UCSD-AML1 (cell line): ENCODE measurements at regions not wholly inside any gene's neighbourhood (a gene's known extent, or its start where the extent isn't known, plus 50 kb on each side); places are given as distances from the start of the nearest gene placed in this dataset.
"Not testable (repeated sequence)": the region's sequence is repeated elsewhere in the genome, so short reads cannot be mapped to it uniquely, and the experiment has no call there.

Source experiments
- DNase-seq: peaks from one replicate; lab custom pipeline; 2025; ENCODE audit not compliant: unreplicated experiment; lab: John Stamatoyannopoulos, UW

DNA sequence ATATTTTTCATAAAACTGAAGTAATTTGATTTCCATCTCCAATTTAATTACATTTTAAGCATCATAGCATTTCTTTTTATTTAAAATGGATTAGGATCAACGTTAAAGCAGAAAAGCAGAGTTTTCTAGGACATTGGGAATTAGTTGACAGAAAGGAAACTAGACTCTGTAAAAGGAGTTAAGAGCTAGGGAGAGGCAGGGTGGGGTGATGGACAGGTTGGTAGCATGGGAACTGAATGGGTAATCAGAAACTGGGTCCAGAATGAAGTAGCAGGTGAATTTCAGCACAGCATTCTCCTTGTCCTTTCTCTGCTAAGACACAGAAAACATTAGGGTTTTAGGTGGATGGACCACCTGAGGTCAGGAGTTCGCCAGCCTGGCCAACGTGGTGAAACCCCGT is 97.6 kb downstream of the ANAPC4 start:
- no peak for DNase-seq

DNA sequence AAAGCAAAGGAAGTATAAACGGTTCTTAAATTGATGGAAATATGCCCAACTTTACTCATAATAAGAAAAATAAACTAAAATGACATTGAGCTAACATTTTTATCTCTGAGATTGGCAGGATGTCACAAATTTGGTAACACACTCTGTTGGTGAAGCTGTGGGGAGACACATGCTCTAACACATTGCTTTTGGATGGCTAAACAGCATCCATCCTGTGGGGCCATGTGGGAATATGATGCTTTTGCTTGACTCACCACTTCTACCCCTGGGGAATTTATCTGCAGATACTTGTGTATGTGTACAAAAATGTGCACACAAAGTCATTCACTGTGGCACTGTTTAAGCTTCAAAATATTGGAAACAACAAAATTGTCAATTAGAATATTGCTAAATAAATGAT is 100.2 kb downstream of the ANAPC4 start:
- DNase-seq = no peak

DNA sequence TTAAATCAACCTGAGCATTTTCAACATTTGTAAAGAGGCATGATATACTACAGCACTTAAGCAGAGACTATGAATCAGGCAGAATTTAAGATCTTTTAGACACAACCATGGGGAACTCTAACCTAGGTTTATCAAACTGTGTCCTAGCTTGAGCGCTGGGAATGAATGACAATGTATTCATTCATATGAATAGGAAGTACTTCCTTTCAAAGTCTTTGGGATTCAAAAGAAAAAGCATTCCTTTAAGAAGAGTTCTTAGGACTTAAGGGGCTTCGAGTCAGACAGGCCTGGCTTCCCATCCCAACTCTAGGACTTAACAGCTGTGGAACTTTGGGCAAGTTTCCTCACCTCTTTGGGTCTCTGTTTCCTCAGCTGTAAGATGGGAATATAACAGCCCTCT is 104.6 kb downstream of the ANAPC4 start:
- no peak for DNase-seq

DNA sequence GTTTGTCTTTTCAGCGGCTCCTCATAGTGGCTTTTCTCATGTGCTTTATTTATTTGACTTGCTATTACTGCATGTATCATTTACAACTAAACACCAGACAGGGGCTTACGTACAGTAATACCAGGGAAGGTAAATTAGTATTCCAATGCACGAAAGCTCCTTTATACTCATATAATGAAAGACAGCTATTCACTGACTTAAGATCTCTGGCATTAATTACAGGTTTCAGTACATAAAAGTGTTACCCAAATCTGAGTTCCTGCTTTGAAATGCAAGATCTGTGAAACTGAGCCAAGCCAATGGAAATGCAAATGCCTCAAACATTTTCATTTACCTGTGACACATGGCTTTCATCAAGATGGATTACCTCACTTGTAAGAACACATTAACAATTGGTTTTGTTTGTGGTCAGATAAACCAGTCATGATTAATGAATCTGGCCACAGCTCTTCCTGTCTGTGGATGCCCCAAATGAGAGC is 107.2 kb downstream of the ANAPC4 start:
- DNase-seq = no peak

DNA sequence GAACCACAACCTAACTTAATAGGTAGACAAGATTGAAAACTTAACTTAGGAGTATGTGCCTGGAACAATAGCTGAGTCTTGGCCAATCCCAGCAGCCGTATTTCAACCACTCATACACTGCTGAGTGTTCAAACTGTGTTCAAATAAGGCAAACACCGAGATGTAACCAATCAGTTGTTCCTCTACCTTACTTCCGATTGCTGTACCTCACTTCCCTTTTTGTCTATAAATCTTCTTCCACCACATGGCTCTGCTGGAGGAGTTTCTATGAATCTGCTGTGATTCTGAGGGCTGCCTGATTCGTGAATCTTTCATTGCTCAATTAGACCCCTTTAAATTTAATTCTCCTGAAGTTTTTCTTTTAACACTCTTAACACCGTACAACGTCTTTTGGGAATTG is 108.0 kb downstream of the ANAPC4 start:
- DNase-seq = no peak

DNA sequence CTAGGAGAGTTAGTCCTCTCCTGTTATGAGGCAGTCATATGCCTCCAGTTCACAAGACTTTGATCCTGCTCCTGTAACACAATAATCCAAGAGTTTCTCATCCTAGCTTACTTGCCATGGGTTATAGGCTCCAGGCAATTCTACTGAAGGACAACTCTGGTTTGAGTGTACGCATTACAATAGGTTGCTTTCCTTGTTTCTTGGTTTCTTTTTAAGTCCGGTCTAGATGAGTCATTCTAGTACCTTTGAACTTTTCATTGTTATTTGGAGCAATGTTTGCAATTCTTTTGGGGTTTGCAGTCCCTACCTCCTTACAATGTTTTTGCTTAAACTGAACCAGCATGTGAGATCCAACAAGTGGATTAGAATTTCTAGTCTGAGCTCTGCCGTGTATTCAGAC is 109.1 kb downstream of the ANAPC4 start:
- DNase-seq = no peak

DNA sequence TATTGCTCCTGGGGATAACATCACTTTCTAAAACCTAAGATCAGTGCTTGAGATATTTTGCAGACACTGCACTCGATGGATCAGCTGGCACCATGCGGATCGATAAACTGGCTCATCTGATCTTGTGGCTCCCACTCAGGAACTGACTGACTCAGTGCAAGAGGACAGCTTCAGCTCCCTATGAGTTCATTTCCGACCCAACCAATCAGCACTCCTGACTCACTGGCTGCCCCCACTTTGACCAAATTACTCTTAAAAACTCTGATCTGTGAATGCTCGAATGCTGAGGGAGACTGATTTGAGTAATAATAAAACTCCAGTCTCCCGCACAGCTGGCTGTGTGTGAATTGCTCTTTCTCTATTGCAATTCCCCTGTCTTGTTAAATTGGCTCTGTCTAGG is 110.1 kb downstream of the ANAPC4 start:
- no peak for DNase-seq

DNA sequence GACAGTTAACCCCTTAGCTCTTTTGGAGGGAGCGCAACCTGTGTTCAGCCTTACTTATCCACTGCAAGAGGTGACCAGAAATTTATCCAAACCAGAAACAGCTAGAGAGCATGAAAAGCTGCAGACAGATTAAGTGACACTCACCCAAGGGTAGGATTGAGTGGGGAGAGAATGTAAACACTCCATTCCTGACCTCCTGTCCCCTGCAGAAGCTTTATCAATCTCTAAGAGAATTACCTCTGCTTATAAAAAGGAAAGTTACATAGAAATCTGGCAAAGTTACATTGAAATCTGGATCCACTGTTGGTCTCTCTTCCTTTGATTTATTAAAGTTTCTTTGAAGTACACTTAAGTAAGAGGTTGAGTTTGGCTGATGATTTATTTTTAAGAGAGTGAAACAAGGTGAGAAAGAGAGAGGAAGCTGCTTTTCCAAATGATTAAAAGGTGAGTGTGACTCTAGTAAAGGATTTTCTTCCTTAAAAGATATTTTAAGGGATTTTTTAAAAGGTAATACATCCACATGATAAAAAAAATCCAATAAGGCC is 112.3 kb downstream of the ANAPC4 start:
- no peak for DNase-seq

DNA sequence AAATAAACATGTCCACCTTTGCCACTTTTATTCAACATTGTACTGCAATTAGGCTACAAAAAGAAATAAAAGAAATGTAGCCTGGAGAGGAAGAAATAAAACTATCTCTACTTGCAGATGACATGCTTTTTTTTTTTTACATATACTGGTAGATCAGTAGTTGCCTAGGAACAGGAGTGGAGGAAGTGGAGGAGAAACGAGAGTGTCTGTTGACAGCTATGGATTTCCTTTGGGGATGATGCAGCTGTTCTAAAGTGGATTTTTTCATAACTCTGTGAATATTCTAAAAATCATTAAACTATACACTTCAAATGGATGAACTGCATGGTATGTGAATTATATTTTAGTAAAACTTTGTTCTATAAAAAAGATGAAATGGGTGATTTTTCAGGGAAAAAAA is 116.4 kb downstream of the ANAPC4 start:
- DNase-seq = no peak

DNA sequence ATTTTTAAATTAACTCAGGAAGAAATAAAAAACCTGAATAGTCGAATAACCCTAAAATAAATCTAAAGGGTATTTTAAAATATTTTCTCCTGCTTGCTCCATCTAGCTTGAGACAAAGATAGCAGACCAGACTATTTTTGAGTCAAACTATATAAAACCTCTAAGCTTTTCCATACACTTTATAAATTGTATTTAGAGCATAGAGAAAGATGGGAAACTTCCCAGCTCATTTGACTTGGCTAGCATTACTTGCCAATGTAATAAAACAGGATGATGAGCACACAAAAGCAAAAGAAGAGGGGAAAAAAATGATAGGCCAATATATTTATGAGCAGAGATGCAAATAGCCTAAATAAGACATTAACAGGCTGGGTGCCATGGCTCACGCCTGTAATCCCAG is 117.1 kb downstream of the ANAPC4 start:
- no peak for DNase-seq

DNA sequence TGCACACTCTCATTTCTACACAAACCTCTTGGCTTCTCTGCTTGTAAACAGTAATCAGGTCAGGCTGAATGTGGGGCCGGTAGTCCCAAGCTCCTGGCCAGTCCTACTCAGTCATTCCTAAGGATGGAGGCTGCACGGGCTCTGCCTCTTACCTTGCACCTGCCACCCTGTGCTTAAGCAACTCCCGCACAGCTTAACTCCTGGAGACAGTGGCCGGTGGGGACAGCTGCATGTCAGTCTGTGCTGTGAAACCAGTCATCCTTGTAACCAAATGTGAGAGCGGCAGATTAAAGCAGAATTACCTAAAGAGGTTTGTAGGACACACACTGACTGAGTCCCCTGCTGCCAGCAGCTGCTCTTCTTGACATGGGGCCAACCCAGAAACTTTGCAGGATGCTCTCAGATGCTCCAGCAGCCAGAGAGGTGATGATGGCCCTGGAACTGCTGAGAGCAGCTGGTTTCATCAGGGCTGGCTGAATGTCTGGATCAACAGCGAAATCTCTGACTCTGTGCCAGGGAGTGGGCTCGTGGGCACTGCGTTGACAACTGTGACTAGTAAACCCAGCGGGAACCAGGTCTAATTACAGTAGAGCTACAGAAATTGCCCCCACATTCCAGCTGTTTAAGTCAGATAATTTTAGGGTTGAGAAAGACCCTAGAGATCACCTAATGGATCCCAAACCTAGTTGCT is 123.7 kb downstream of the ANAPC4 start:
- DNase-seq = no peak

DNA sequence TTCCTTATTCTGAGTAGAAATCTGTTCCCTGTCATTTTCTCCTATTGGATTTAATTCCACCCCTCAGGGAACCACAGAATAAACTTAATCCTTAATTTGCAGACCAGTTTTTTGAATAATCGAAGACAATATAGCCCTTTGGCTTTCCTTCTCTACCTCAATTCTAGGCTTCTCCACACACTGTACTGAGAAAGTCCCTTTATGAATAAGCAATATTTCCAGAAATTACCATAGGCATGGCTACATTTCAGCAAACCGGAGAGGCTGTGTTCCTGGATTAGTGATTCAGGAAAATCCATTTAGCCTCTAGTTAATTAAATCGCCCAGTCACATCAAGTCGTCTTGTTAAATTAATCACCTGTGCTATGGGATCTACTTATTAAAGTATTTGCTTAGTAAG is 125.1 kb downstream of the ANAPC4 start:
- no peak for DNase-seq

DNA sequence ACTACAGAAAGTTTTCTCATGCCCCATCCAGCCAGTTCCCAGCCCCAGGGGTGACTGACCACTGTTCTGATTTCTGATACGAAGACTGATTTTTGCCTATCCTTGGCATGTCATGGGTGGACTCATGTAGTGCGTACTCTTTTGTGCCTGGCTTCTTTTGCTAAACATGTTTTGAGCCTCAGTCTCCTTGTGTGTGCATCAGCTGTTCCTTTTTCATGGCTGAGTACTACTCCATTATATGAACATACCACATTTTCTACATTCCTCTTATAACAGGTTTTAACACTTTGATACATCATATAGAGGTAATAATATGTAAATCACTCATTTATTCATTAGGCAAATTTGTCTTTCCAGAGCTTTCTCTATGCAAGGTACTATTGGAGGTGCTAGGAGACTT is 126.7 kb downstream of the ANAPC4 start:
- no peak for DNase-seq

DNA sequence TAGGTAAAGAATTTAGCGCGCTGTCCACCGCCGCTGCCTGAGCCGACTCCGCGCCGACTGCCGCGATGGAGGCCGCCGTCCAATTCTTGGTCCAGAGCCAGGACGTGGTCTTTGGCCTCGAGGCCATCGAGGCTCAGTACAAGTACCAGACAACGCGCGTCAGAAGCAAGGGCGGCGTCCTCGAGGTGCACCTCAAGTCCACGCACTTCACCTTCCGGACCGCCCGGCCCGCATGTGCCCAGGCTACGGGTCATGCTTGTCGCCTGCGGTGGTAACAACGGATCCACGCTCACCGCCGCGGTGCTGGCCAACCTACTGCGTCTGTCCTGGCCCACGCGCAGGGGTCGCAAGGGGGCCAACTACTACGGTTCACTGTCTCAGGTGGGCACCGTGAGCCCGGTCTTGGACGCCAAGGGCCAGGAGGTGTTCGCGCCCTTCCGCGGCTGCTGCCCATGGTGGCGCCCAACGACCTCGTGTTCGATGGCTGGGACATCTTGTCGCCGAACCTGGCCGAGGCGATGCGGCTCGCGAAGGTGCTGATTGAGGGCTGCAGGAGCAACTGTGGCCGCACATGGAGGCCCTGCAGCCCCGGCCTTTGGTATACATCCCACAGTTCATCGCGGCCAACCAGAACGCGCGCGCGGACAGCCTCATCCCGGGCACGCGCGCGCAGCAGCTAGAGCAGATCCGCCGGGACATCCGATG is 128.0 kb downstream of the ANAPC4 start:
- no peak for DNase-seq

DNA sequence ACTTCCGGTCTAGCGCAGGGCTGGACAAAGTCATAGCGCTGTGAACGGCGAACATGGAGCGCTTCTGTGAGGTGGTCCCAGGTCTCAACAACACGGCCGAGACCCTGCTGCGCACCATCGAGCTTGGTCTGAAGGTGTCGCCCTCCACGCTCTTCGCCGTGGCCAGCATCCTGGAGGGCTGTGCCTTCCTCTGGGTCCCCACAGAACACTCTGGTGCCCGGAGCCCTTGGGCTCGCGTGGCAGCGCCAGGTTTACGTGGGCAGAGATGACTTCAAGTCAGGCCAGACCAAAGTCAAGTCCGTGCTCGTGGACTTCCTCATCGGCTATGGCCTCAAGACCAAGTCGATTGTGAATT is 128.6 kb downstream of the ANAPC4 start:
- no peak for DNase-seq

DNA sequence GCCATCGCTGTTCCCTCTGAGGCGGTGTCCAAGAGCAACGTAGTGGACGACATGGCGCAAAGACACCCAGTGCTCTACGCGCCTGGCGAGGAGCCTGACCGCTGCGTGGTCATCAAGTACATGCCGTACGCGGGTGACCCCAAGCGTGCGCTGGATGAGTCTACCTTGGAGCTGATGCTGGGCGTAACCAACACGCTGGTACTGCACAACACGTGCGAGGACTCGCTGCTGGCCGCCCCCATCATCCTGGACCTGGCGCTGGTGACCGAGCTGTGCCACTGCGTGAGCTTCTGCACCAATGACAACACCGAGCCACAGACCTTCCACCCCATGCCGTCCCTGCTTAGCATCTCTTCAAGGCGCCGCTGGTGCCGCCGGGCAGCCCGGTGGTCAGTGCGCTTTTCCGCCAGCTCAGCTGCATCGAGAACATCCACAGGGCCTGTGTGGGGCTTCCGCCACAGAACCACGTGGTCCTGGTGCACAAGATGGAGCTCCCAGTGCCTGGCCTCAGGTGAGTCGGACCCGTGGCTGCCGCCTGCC is 129.0 kb downstream of the ANAPC4 start:
- no peak for DNase-seq

DNA sequence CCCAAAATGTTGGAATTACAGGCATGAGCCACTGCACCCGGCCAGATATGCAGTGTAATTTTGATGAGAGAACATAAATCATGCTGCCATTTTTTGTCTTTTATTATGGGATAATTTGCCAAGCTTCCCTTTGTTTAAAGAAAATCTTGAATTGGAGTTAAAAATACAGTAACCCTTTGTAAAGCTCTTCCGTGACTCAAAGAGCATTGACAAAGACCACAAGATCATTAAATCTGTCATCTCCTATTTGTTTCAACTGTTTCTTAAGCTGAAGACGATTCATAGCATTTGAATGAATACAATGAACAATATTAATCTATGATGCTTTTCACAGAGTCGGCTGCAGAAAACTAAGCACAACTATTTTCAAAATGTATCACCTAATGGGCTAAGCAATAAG is 132.6 kb downstream of the ANAPC4 start:
- DNase-seq = no peak

DNA sequence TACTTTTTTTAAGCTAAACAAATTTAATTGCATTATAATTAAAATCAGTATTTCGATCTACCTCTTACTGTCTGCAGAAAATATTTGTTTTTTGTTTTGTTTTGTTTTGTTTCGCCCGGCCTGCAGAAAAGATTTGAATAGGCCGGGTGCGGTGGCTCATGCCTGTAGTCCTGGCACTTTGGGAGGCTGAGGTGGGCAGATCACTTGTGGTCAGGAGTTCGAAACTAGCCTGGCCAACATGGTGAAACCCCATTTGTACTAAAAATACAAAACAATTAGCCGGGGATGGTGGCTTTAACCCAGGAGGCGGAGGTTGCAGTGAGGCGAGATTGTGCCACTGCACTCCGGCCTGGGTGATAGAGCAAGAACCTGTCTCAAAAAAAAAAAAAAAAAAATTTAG is 134.8 kb downstream of the ANAPC4 start:
- DNase-seq = not testable (repeated sequence)

DNA sequence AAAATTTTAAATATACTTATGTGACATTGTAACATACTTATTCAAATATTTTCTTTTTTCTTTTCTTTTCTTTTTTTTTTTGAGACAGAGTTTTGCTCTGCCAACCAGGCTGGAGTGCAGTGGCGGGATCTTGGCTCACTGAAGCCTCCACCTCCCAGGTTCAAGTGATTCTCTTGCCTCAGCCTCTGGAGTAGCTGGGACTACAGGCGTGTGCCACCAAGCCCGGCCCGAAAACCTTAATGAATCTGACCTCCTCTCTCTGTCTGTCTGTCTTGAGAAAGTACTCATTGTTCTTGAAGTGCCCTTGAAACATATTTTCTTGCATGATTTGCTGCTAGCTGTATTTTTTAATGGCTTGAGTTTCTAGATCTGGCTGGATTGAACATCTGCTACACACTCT is 136.8 kb downstream of the ANAPC4 start:
- no peak for DNase-seq

DNA sequence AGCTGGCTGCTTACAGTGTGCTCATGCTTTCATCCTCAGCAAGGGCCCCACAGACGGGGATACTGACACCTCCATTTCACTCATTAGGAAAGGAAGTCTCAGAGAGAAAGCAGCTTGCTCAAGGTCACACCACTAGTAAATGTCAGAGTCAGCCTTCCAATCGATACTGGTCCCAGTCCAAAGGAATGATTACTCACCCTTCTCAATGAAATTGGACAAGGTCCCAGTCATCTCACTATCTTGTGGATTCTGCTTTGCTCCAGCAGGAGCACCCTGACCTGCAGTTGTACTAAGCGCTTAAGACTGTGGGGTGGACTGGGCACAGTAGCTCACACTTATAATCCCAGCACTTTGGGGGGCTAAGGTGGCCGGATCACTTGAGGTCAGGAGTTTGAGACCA is 132.2 kb upstream of the SLC34A2 start:
- no peak for DNase-seq

DNA sequence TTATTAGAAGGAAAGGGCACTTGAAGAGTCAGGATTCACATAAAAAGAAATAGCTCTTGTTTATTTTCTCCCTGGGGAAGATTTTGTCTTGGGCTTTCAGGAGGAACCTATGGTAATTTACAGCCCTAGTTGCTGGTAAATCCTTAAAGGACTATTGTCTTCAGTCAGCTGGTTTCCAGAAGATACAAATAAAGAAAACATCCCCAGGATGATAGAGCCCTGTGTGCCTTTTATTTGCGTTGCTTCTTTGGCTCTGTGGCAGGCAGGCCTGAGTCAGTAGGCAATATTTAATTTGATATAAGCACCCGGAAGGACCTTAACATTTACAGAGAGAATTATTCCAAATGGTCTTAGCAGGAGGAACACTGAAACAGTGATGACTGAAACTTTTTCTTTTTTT is 131.0 kb upstream of the SLC34A2 start:
- DNase-seq = no peak

DNA sequence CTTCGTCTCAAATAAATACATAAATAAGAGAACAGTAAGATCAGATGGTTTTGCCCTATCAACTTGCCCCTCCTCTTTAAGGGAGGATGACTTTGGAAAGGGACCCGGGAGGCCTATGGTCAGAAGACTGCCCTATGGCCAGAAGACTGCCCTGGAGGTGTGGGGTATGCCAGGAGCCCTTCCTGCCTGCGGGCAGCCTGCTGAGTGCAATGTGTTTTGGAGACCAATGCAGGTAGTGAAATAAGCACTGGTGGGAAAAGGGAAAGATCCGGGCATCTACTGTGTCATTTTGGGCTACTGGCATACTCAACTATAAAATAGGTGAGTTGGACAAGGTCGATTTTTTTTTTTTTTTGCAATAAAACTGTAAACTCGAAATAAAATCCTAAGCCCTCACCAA is 129.8 kb upstream of the SLC34A2 start:
- DNase-seq = no peak
